ENCODE measurements at regions not wholly inside any gene's neighbourhood (a gene's known extent, or its start where the extent isn't known, plus 50 kb on each side); places are given as distances from the start of the nearest gene placed in this dataset.

DNA sequence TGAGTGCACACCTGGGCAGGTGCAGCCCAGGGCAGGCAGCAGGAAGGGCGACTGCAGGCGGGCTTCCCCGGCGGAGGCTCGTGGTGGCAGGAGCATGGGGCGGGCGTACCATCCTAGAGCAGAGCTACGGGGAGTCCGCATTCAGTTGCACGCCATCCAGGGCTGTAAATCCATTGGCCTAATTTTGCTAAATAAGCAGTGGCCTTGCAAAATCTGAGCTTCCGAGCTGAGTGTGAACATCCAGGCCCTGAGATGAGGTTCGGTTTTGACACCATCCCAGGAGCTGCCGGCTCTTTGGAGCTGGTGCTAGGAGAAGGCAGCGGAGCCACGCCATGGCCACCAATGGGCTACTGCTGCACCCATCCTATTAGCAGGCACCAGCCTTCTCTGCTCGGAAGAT is 664.8 kb downstream of the BRD1 start:
- Histone ChIP-seq H3K9ac (ENCODE audit: low read depth in 1 of 2, low read length in 2 of 2) (no peak overlapping the region), H3K9me3 (ENCODE audit: control insufficient read depth in 2 of 2, low read length in 2 of 2) (no peaks in the 10 kb centered on the region), H3K4me1 (ENCODE audit: control insufficient read depth in 2 of 2, insufficient read depth in 2 of 2, low read length in 2 of 2) (no peaks in the 10 kb centered on the region), H3K27ac (ENCODE audit: low read depth in 2 of 2, low read length in 2 of 2) (no peak overlapping the region), H3K27me3 (ENCODE audit: control insufficient read depth in 2 of 2, insufficient read depth in 2 of 2, low read length in 2 of 2) (no peaks in the 10 kb centered on the region), H3K36me3 (ENCODE audit: control insufficient read depth in 2 of 2, insufficient read depth in 2 of 2, low read length in 2 of 2) (no peaks in the 10 kb centered on the region), H3K4me3 (ENCODE audit: low read length in 2 of 2) (no peak overlapping the region)

DNA sequence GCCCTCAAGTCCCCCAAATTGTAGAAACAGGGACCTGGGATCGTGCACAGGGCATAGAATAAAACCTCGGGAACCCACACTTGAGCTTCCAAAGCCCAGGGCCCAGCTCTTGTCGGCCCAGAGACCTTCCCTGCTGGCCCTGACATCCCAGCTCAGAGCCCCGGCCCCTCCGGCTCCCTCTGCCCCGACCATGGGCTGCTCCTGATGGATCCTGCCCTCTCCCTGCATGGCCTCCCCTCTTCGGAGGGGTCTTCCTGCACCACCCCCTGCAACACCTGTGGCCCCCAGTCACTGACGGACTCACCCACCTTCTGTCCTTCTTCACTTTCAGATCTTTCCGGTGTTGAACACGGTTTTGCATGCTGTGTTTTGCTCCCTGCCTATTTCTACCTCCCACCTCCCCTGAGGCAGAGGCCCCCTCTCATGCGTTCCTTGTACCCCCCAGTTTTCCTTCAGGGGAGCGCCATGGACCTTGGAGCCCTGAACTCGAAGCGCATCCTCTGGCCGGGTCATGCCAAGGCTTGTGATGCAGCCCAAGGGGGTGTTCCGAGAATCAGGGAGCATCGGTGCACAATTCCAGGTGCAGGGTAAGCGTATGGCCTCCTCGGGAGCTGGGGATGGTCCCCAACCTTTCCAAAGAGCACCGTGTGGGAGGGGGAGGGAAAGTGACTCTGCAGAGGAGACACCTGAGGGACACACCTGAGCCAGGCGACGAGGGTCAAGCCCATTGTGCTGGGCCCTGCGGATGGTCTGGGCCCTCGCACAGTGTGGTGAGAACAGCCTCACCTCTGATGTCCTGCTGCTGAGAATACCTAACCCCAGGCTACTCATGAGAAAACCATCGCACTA is 666.4 kb downstream of the BRD1 start:
- no peaks in the 10 kb centered on the region for H3K27me3 ChIP-seq (ENCODE audit: control insufficient read depth in 2 of 2, insufficient read depth in 2 of 2, low read length in 2 of 2)
- H3K4me1 ChIP-seq (ENCODE audit: control insufficient read depth in 2 of 2, insufficient read depth in 2 of 2, low read length in 2 of 2), result no peaks in the 10 kb centered on the region
- H3K4me3 ChIP-seq (ENCODE audit: low read length in 2 of 2), result no peak overlapping the region
- H3K36me3 ChIP-seq (ENCODE audit: control insufficient read depth in 2 of 2, insufficient read depth in 2 of 2, low read length in 2 of 2), result no peaks in the 10 kb centered on the region
- no peaks in the 10 kb centered on the region for H3K9me3 ChIP-seq (ENCODE audit: control insufficient read depth in 2 of 2, low read length in 2 of 2)
- H3K27ac ChIP-seq (ENCODE audit: low read depth in 2 of 2, low read length in 2 of 2), result no peak overlapping the region
- no peak overlapping the region for H3K9ac ChIP-seq (ENCODE audit: low read depth in 1 of 2, low read length in 2 of 2)

DNA sequence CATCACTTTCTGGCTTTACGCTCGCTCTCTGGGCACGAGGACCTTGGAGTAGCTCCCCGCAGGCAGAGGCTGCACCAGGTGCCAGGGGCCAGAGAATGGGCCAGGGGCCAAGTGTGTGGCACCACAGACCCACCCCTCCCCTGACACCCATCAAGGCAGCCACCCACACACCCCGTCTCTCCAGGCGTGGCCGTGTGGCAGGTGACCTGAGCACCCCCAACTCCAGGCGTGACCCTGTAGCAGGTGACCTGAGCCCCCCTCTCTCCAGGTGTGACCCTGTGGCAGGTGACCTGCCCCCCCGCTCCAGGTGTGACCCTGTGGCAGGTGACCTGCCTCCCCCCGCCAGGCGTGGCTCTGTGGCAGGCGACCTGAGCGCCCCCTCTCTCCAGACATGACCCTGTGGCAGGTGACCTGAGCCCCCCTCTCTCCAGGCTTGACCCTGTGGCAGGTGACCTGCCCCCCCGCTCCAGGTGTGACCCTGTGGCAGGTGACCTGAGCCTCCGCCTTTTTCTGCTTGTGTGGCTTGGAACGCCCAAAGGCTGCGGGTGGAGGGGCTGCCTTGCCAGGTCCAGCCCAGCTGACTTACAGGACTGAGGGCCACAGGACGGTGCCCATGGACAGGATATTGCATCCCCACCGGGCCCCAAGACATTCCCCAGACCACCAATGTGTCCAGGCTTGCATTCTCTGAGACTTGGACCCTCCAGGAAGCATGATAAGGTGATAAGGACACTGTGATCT is 667.2 kb downstream of the BRD1 start:
- H3K9ac ChIP-seq (ENCODE audit: low read depth in 1 of 2, low read length in 2 of 2), result no peak overlapping the region
- no peak overlapping the region for H3K4me3 ChIP-seq (ENCODE audit: low read length in 2 of 2)
- H3K4me1 ChIP-seq (ENCODE audit: control insufficient read depth in 2 of 2, insufficient read depth in 2 of 2, low read length in 2 of 2), result no peaks in the 10 kb centered on the region
- H3K27me3 ChIP-seq (ENCODE audit: control insufficient read depth in 2 of 2, insufficient read depth in 2 of 2, low read length in 2 of 2), result no peaks in the 10 kb centered on the region
- no peaks in the 10 kb centered on the region for H3K9me3 ChIP-seq (ENCODE audit: control insufficient read depth in 2 of 2, low read length in 2 of 2)
- H3K36me3 ChIP-seq (ENCODE audit: control insufficient read depth in 2 of 2, insufficient read depth in 2 of 2, low read length in 2 of 2), result no peaks in the 10 kb centered on the region
- no peak overlapping the region for H3K27ac ChIP-seq (ENCODE audit: low read depth in 2 of 2, low read length in 2 of 2)

DNA sequence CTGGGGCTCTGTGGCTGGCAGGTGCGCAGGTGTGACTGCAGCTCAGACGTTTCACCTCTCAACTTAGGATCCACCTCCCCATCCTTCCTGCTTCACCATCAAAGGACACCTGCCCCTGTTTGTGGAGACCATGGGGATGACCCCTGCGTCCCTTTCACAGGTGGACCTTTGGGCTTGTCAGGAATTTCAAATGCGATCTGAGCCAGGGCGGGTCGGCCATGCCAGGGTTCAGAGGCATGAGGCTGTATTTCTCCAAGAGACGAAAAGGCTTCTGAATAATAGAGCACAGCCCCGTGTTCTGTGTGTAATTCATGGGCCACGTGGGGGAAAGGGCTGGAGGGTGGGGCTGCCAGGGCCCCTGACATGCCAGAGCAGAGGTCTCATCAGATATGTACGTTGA is 668.0 kb downstream of the BRD1 start:
- no peaks in the 10 kb centered on the region for H3K4me1 ChIP-seq (ENCODE audit: control insufficient read depth in 2 of 2, insufficient read depth in 2 of 2, low read length in 2 of 2)
- no peak overlapping the region for H3K4me3 ChIP-seq (ENCODE audit: low read length in 2 of 2)
- H3K9me3 ChIP-seq (ENCODE audit: control insufficient read depth in 2 of 2, low read length in 2 of 2), result no peaks in the 10 kb centered on the region
- H3K36me3 ChIP-seq (ENCODE audit: control insufficient read depth in 2 of 2, insufficient read depth in 2 of 2, low read length in 2 of 2), result no peaks in the 10 kb centered on the region
- H3K27me3 ChIP-seq (ENCODE audit: control insufficient read depth in 2 of 2, insufficient read depth in 2 of 2, low read length in 2 of 2), result no peaks in the 10 kb centered on the region
- H3K27ac ChIP-seq (ENCODE audit: low read depth in 2 of 2, low read length in 2 of 2), result no peak overlapping the region
- H3K9ac ChIP-seq (ENCODE audit: low read depth in 1 of 2, low read length in 2 of 2), result no peak overlapping the region

DNA sequence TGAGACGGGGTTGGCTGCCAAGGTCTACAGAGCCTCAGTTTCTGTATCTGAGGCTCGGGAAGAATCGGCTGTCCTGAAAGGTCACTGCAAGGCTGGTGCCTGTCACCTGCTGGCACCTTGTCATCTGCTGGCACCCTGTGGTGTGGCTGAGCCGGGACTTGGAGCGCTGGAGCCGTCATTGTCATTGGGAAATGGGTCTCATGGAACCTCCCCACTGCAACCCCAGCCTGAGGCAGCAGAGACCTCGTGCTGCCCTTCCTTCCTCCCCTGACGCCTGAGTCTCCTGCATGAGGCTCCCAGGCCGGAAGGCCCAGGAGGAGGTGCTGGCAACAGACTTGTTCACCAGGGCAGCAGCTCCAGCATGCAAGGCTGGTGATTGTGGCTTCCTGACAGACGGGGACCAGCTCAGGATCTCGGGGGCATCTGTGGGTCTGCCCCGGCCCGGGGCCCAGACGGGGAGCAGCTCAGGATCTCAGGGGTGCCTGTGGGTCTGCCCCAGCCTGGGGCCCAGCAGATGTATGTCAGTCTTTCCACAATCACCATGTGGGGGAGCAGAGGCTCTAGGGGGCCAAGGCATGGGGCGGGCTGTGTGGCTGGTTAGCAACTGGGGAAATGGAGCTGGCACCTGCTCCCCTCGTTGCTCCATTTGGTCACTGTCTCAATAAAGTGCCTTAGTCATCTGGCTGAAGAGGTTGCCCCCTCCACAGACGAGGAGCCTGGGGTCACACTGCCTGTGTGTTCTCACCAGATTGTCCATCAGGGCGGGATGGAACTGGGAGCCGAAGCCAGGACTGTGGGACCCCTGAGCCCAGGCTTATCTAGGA is 668.7 kb downstream of the BRD1 start:
- no peaks in the 10 kb centered on the region for H3K27me3 ChIP-seq (ENCODE audit: control insufficient read depth in 2 of 2, insufficient read depth in 2 of 2, low read length in 2 of 2)
- H3K9me3 ChIP-seq (ENCODE audit: control insufficient read depth in 2 of 2, low read length in 2 of 2), result no peaks in the 10 kb centered on the region
- no peak overlapping the region for H3K9ac ChIP-seq (ENCODE audit: low read depth in 1 of 2, low read length in 2 of 2)
- H3K4me3 ChIP-seq (ENCODE audit: low read length in 2 of 2), result no peak overlapping the region
- no peak overlapping the region for H3K27ac ChIP-seq (ENCODE audit: low read depth in 2 of 2, low read length in 2 of 2)
- no peaks in the 10 kb centered on the region for H3K36me3 ChIP-seq (ENCODE audit: control insufficient read depth in 2 of 2, insufficient read depth in 2 of 2, low read length in 2 of 2)
- no peaks in the 10 kb centered on the region for H3K4me1 ChIP-seq (ENCODE audit: control insufficient read depth in 2 of 2, insufficient read depth in 2 of 2, low read length in 2 of 2)

DNA sequence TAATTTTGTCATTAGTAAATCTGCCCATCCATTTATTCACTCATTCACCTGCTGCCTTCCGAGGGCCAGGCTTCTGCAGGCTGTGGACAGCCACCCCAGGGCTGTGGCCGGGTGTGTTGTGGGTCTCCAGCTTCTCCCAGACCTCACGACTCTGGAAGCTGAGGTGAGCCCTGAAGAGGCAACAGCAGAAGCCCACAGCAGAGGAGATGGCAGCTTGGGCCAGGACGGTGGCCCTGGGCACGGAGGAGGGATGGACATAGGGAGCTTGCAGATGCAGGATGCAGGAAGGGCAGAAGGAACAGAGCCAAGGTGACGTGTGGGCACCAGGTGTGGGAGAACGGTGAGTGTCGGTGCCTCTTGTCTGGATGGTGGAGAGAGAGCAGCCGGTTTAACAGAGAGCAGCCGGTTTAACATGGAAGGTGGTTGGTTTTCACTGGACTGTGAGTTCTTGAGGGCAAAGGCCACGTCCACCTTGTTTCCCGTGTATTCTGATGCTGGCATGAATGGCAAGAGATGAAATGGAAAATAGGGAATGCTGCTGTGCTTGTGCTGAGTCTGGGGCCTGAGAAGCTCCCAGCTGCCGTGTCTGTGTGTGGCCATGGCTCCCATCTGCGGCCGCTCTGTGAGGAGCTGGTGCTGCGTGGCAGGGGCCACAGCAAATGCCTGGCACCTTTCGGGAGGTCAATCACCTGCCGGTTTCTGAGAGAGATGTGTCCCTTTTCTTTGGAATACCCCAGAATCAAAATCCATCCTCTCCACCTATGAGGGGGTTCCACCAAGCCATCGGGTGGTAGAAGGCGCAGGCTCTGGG is 669.9 kb downstream of the BRD1 start:
- no peaks in the 10 kb centered on the region for H3K4me1 ChIP-seq (ENCODE audit: control insufficient read depth in 2 of 2, insufficient read depth in 2 of 2, low read length in 2 of 2)
- H3K27ac ChIP-seq (ENCODE audit: low read depth in 2 of 2, low read length in 2 of 2), result no peak overlapping the region
- no peaks in the 10 kb centered on the region for H3K27me3 ChIP-seq (ENCODE audit: control insufficient read depth in 2 of 2, insufficient read depth in 2 of 2, low read length in 2 of 2)
- no peaks in the 10 kb centered on the region for H3K36me3 ChIP-seq (ENCODE audit: control insufficient read depth in 2 of 2, insufficient read depth in 2 of 2, low read length in 2 of 2)
- no peaks in the 10 kb centered on the region for H3K9me3 ChIP-seq (ENCODE audit: control insufficient read depth in 2 of 2, low read length in 2 of 2)
- no peak overlapping the region for H3K9ac ChIP-seq (ENCODE audit: low read depth in 1 of 2, low read length in 2 of 2)
- no peak overlapping the region for H3K4me3 ChIP-seq (ENCODE audit: low read length in 2 of 2)

DNA sequence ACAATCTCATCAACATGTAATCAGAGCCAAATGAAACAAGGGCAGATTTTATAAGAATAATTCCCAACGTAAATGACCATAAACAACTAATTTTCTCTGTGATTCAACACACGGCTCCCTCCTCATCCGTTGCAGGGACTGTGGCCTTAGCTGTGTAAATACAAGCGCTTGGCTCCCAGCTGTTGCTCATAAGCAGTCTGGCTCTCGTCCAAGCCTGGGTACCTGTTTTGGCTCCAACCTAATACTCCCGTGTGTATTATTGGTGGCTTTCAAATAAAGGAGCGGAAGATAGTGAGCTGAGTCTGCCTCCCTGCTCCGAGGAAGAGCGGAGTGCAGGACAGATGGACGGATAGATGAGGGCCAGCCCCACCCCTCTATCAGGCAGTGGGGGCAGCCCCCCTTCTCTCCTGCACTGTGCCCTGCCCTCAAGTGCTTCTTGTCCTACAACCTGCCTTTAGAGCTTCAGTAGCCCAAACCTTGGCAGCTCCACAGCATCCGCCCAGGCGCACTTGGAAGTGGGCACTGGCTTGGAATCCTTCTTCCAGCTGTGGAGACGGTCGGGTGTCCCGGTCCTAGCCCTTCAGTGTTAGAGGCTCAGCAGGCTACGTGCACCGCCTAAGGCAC is 670.9 kb downstream of the BRD1 start:
- no peak overlapping the region for H3K4me3 ChIP-seq (ENCODE audit: low read length in 2 of 2)
- H3K4me1 ChIP-seq (ENCODE audit: control insufficient read depth in 2 of 2, insufficient read depth in 2 of 2, low read length in 2 of 2), result peaks cover 0 to 2% of the 10 kb centered on the region in 2 donors
- no peak overlapping the region for H3K27ac ChIP-seq (ENCODE audit: low read depth in 2 of 2, low read length in 2 of 2)
- H3K36me3 ChIP-seq (ENCODE audit: control insufficient read depth in 2 of 2, insufficient read depth in 2 of 2, low read length in 2 of 2), result no peaks in the 10 kb centered on the region
- H3K27me3 ChIP-seq (ENCODE audit: control insufficient read depth in 2 of 2, insufficient read depth in 2 of 2, low read length in 2 of 2), result no peaks in the 10 kb centered on the region
- H3K9me3 ChIP-seq (ENCODE audit: control insufficient read depth in 2 of 2, low read length in 2 of 2), result no peaks in the 10 kb centered on the region
- H3K9ac ChIP-seq (ENCODE audit: low read depth in 1 of 2, low read length in 2 of 2), result no peak overlapping the region

DNA sequence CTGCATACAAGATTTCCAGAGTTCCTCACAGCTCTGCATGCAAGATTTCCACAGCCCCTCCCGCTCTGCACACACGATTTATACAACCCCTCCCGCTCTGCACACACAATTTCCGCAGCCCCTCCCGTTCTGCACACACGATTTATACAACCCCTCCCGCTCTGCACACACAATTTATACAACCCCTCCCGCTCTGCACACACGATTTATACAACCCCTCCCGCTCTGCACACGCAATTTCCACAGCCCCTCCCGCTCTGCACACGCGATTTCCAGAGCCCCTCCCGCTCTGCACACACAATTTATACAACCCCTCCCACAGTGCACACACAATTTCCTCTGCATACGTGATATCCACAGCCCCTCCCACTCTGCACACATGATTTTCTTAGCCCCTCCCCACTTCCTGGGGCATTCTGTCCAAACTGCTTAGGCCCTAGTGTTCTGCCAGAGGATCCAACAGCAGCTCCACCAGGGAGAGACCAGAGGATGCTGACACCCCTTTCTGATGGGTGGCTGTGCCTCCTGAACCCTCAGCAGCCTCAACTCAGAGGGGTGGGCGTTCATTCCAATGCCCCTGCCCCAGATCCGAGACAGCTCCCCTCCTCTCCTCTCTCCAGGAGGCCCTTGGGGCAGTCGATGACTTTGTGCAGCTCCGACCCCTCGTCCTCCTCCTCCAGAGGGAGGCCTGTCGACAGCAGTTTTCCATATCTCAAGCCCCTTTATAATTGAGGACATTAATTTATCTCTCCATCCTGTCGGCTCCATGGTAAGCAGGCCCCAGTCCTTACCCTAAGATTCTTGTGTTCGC is 671.7 kb downstream of the BRD1 start:
- peaks cover 0 to 2% of the 10 kb centered on the region in 2 donors for H3K4me1 ChIP-seq (ENCODE audit: control insufficient read depth in 2 of 2, insufficient read depth in 2 of 2, low read length in 2 of 2)
- no peaks in the 10 kb centered on the region for H3K36me3 ChIP-seq (ENCODE audit: control insufficient read depth in 2 of 2, insufficient read depth in 2 of 2, low read length in 2 of 2)
- no peak overlapping the region for H3K9ac ChIP-seq (ENCODE audit: low read depth in 1 of 2, low read length in 2 of 2)
- no peaks in the 10 kb centered on the region for H3K27me3 ChIP-seq (ENCODE audit: control insufficient read depth in 2 of 2, insufficient read depth in 2 of 2, low read length in 2 of 2)
- H3K9me3 ChIP-seq (ENCODE audit: control insufficient read depth in 2 of 2, low read length in 2 of 2), result no peaks in the 10 kb centered on the region
- no peak overlapping the region for H3K4me3 ChIP-seq (ENCODE audit: low read length in 2 of 2)
- no peak overlapping the region for H3K27ac ChIP-seq (ENCODE audit: low read depth in 2 of 2, low read length in 2 of 2)
